IPS-20b (cell line): ENCODE measurements at regions not wholly inside any gene's neighbourhood (a gene's known extent, or its start where the extent isn't known, plus 50 kb on each side); places are given as distances from the start of the nearest gene placed in this dataset.
"Not testable (repeated sequence)": the region's sequence is repeated elsewhere in the genome, so short reads cannot be mapped to it uniquely, and the experiment has no call there.

Source experiments
- H3K27ac ChIP-seq: one replicate; pipeline ENCODE4 v1.5.1; 2013; ENCODE audit warnings: low read length
- H3K27me3 ChIP-seq: 2 replicates; pipeline ENCODE4 v1.6.1; 2013; ENCODE audit warnings: mild to moderate bottlenecking, low read length, inconsistent platforms; ENCODE audit not compliant: insufficient read depth
- H3K36me3 ChIP-seq: 2 replicates; pipeline ENCODE4 v1.6.1; 2013; ENCODE audit warnings: low read depth, mild to moderate bottlenecking, inconsistent platforms, low read length, moderate library complexity; ENCODE audit not compliant: insufficient read depth
- H3K4me1 ChIP-seq: 2 replicates; pipeline ENCODE4 v1.6.1; 2013; ENCODE audit warnings: mild to moderate bottlenecking, control low read depth, inconsistent platforms, low read length, moderate library complexity; ENCODE audit not compliant: insufficient read depth
- H3K4me3 ChIP-seq: 2 replicates; pipeline ENCODE4 v1.5.1; 2013; ENCODE audit warnings: mild to moderate bottlenecking, low read length, inconsistent platforms
- H3K9ac ChIP-seq: 2 replicates; pipeline ENCODE4 v1.6.1; 2013; ENCODE audit warnings: low read depth, mild to moderate bottlenecking, inconsistent platforms, low read length, moderate library complexity
- H3K9me3 ChIP-seq: 2 replicates; pipeline ENCODE4 v1.6.1; 2013; ENCODE audit warnings: mild to moderate bottlenecking, low read depth, low read length, inconsistent platforms; ENCODE audit not compliant: insufficient read depth

DNA sequence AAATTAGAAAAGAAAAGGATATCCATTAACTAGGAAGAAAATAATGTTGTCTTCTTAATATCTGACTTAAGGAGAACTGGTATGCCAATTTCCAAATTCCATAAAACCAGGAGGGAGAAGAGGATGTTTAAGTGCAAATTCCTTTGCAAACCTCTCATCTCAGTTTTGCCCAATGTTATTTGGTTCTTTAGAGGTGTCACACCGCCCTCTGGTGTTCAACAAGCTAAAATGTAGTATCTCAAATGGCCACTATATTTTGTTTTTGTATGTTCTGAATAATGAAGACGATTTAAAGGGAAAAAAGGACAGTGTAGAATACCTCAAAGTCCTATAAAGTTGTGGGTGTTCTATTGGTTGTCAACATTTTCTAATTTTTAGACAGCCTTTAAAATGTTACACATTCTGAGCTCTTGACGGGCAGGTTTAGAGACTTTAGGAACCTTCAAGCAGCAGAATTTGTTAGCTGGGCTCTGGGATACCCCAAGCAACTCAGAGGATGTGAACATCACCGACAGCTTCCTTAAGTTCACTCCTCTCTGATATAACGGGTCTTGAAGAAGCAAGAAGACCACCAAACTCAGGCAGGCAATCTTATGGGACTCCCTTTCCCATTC lies 458.3 kb downstream of the MFSD1 start:
- no peak overlapping the region for H3K4me3 ChIP-seq
- H3K27ac ChIP-seq = no peak overlapping the region
- H3K27me3 ChIP-seq = no peaks in the 10 kb centered on the region
- no peak overlapping the region for H3K9ac ChIP-seq
- no peaks in the 10 kb centered on the region for H3K9me3 ChIP-seq
- no peaks in the 10 kb centered on the region for H3K4me1 ChIP-seq
- no peaks in the 10 kb centered on the region for H3K36me3 ChIP-seq

DNA sequence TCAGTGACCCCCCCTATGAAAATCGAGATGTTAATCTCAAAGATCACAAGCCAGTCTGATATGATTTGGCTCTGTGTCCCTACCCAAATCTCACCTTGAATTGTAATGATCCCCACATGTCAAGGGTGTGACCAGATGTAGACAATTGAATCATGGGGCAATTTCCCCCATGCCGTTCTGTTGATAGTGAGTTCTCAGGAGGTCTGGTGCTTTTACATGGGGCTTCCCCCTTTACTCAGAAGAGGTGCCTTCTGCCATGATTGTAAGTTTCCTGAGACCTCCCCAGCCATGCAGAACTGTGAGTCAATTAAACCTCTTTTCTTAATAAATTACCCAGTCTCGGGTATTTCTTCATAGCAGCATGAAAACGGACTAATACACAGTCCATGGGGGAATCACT lies 459.5 kb downstream of the MFSD1 start:
- H3K4me3 ChIP-seq, H3K9me3 ChIP-seq, H3K27ac ChIP-seq, H3K27me3 ChIP-seq, H3K36me3 ChIP-seq, H3K9ac ChIP-seq, H3K4me1 ChIP-seq: not testable (repeated sequence)

DNA sequence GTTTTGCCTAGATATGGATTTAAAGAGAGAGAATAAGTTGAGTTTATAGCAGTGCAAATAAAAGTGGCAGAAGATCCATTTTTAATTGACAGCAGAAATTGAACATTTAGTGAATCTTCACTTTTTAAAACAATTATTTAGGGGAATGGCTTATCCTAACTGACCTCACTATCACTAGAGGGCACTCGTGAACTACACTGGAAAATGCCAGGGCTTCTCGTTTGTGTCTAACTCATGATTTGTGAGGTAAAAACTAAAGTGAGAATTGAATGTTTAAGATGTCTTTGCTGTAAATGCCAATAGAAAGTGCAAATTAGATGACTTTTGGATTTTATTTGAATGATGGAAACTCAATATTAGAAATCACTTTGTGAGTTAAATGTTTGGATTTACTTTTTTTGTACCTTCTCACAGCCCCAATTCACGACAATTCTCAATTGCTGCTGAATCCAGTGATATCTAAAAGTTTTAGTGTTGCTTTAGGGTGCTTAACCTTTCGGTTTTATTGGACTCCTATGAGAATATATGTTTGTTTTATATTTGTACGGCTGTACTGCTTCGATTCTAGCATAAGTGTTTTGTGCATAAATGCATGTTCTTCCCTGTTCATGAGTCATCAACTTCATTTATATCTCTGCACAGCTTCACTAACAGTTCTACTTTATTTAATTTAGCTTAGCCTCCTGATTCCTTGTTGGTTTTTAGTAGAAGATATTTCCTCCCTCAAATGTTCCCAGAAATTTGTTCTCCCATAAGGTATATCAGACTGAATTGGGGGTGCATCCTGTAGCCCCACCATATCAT lies 462.1 kb downstream of the MFSD1 start:
- H3K27me3 ChIP-seq = no peaks in the 10 kb centered on the region
- H3K27ac ChIP-seq = no peak overlapping the region
- H3K4me1 ChIP-seq = no peaks in the 10 kb centered on the region
- no peak overlapping the region for H3K4me3 ChIP-seq
- no peaks in the 10 kb centered on the region for H3K9me3 ChIP-seq
- H3K36me3 ChIP-seq = no peaks in the 10 kb centered on the region
- H3K9ac ChIP-seq = no peak overlapping the region

DNA sequence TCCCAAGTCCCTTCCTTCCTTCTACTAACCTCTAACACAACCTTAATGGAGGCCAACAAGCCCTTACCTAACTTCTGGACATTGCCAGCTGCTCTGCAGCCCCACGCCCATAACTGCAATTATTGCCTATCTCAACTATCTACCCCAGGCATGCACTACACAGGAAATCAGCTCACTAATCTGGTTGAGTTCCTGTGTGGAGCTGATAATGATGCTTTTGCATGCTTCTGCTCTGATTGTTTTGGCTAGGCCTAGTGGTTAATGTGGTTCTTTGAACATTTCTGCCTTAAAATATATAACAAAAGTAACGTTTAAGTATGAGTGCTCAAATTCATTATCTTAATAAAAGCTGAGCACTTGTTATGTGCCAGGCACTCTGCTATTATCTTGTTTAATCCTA lies 463.9 kb downstream of the MFSD1 start:
- no peak overlapping the region for H3K9ac ChIP-seq
- no peak overlapping the region for H3K4me3 ChIP-seq
- H3K27ac ChIP-seq = no peak overlapping the region
- no peaks in the 10 kb centered on the region for H3K9me3 ChIP-seq
- no peaks in the 10 kb centered on the region for H3K4me1 ChIP-seq
- H3K27me3 ChIP-seq = no peaks in the 10 kb centered on the region
- H3K36me3 ChIP-seq = no peaks in the 10 kb centered on the region

DNA sequence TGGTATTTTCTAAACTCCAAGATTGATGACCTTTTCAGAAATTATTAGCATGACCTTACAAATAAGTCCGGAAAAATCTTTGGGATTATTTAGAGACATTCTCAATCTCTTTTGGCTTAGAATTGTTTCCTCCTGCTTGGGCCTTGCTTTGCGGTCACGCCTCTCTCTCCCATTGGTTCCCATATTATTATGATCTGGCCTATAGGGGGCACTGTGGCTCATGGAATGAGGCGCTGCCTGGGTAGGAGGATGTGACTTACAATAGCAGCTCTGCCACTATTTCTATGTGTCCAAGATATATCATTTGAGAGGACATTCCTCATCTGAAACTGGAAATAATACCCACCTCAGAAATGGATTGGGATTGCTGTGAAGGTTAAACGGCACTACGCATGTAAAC lies 464.9 kb downstream of the MFSD1 start:
- no peak overlapping the region for H3K4me3 ChIP-seq
- H3K36me3 ChIP-seq = no peaks in the 10 kb centered on the region
- H3K9ac ChIP-seq = no peak overlapping the region
- no peaks in the 10 kb centered on the region for H3K9me3 ChIP-seq
- H3K4me1 ChIP-seq = no peaks in the 10 kb centered on the region
- H3K27me3 ChIP-seq = no peaks in the 10 kb centered on the region
- no peak overlapping the region for H3K27ac ChIP-seq

DNA sequence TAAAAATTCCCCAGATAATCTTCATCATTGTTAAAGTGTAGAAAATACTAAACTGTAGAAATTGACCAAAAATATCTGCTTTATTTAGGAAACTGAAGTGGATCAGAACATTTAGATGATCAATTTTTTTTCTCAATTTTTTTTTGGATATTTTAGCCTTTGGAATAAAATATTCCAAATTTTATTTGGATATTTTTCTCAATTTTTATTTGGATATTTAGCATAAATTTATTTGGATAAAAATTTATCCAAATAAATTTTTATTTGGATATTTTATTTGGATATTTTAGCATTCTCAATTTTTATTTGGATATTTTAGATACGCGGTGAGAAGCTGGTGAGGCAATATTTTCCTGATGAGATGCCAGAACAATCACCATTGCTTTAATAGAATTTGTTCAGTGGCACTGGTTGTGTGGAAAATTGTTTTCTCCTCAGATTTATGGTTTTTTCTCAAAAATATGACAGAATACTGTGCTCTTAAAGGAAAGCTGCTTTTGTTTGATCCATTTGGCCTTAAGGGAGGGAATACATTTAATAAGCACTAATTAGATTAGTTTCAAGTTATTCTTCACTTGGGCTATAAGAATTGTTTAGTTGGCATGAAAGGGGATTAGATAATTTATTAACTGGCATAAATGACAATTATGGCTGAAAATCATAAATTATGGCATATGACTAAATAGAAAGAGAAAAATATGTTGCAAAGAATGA lies 470.1 kb downstream of the MFSD1 start:
- H3K27ac ChIP-seq = no peak overlapping the region
- no peaks in the 10 kb centered on the region; the same call in 1 of the 2 replicates for H3K27me3 ChIP-seq
- H3K36me3 ChIP-seq = no peaks in the 10 kb centered on the region
- H3K4me1 ChIP-seq = no peaks in the 10 kb centered on the region
- no peak overlapping the region for H3K9ac ChIP-seq
- H3K4me3 ChIP-seq = no peak overlapping the region
- no peaks in the 10 kb centered on the region for H3K9me3 ChIP-seq

DNA sequence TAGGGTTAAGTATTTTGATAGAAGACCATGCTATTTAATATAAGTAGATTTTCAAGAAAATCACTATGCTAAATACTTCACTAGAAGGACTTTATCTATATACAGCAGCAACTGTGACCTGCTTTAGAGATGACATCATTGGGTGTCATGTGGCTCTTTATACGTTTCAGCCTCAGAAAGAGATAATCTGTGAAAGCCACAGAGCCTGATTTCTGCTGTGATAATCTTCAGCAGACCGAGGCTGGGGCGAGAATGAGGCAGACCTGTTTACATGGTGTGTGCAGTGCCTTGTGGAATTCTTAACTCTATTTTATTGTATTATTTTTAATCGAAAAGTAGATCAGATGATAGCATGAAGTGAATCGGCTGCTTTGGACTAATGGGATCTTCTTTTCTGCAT lies 471.2 kb downstream of the MFSD1 start:
- Histone ChIP-seq H3K27ac (no peak overlapping the region), H3K27me3 (no peaks in the 10 kb centered on the region; the same call in 1 of the 2 replicates), H3K4me3 (no peak overlapping the region), H3K9ac (no peak overlapping the region), H3K9me3 (no peaks in the 10 kb centered on the region), H3K36me3 (no peaks in the 10 kb centered on the region), H3K4me1 (no peaks in the 10 kb centered on the region)

DNA sequence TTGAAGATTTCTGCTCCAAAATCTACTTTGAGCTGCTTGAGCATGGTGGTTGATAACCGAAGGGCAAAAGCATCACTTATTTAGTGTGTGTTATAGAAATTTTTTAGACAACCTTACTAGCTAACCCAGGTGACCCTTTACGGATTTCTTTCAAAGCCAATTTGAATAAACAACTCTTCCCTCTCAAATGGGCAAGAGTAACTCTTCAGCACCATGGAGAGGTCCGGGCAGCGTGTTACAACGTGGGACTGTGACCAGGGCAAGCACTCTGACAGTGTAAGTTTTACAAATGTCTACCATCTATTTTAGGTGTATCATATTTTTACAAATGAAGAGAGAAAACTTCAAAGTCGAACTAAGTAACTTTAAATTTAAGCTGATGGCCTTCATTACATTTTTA lies 471.8 kb downstream of the MFSD1 start:
- H3K4me3 ChIP-seq = no peak overlapping the region
- H3K27me3 ChIP-seq = no peaks in the 10 kb centered on the region; the same call in 1 of the 2 replicates
- H3K9me3 ChIP-seq = no peaks in the 10 kb centered on the region
- H3K4me1 ChIP-seq = no peaks in the 10 kb centered on the region
- H3K27ac ChIP-seq = no peak overlapping the region
- H3K9ac ChIP-seq = no peak overlapping the region
- no peaks in the 10 kb centered on the region for H3K36me3 ChIP-seq

DNA sequence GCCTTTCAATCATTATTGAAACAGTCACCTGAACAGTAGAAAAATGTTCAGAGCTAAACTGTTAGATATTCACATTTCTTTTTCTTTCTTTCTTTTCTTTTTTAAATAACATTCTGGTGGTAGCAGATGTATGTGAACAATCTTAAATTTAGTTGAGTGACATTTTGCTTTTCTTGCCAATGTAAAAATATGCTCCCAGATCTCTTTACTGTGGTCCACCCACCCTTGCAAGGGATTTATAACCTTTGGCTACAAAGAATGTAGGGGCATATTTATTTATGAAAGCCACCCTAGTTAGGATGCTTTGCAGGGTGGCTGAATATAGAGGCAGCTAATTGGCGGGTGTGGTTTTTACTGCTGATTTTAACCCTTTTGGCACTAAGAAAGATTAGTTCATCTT lies 473.9 kb downstream of the MFSD1 start:
- Histone ChIP-seq H3K36me3 (no peaks in the 10 kb centered on the region), H3K4me1 (no peaks in the 10 kb centered on the region), H3K27ac (no peak overlapping the region), H3K9ac (no peak overlapping the region), H3K9me3 (no peaks in the 10 kb centered on the region), H3K4me3 (no peak overlapping the region), H3K27me3 (no peaks in the 10 kb centered on the region; the same call in 1 of the 2 replicates)

DNA sequence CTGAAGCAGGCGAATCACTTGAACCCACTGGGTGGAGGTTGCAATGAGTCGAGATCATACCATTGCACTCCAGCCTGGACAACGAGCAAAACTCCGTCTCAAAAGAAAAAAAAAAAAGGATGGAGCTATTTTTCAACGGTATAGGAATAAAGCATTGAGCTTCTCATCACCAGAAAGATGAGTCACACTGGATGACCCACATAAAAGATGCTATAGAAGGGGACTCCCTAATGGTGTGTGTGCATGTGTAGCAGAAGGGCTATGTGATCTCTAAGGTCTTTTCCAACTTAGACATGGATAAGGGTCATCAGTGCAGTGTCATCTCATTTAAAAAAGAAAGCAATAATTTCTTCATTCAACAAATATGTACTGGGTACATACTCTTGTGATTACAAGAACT lies 476.0 kb downstream of the MFSD1 start:
- no peaks in the 10 kb centered on the region for H3K9me3 ChIP-seq
- no peak overlapping the region for H3K27ac ChIP-seq
- H3K9ac ChIP-seq = no peak overlapping the region
- no peaks in the 10 kb centered on the region for H3K4me1 ChIP-seq
- H3K27me3 ChIP-seq = no peaks in the 10 kb centered on the region; the same call in 1 of the 2 replicates
- H3K4me3 ChIP-seq = no peak overlapping the region
- no peaks in the 10 kb centered on the region for H3K36me3 ChIP-seq

DNA sequence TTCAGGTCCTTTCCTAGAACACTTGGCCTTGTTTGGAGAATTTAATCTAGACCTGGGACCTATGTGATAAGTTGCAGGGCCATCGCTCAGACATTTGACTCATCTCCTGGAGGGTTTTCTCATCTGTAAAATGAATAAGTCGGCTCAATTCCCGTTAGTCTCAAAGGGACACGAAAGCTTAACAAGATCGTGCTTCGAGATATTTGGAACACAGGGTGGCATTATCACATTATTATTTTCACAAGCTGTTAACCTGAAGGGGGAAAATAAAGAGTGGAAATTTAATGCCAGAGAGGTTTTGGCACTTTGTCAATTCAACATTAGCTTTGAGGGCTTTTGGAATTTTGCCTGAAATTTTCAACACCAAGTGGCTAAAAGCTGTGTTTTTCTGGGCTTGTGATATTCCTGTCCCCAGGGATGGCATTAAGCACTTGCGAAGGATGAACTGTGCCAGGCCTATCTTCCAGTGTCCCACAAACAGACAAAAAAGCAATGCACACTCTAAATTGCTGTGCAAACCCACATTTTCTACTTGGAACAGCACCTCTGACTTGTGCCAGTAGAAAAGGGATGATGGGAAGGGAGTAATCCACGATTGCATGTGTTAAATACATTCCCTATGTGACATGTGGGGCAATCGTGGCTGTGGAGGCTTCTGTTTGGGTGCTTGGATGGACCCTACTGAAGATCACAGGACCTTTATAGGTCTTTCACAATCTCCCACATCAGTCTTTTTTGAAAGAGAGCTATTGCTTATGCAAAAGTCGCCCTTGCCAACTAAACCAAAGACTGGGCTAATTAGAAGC lies 478.7 kb downstream of the MFSD1 start:
- no peak overlapping the region for H3K27ac ChIP-seq
- H3K4me1 ChIP-seq = no peaks in the 10 kb centered on the region
- H3K9me3 ChIP-seq = no peaks in the 10 kb centered on the region
- no peaks in the 10 kb centered on the region; the same call in 1 of the 2 replicates for H3K27me3 ChIP-seq
- H3K4me3 ChIP-seq = no peak overlapping the region
- no peak overlapping the region for H3K9ac ChIP-seq
- H3K36me3 ChIP-seq = no peaks in the 10 kb centered on the region
